ENCODE measurements at regions not wholly inside any gene's neighbourhood (a gene's known extent, or its start where the extent isn't known, plus 50 kb on each side); places are given as distances from the start of the nearest gene placed in this dataset.

DNA sequence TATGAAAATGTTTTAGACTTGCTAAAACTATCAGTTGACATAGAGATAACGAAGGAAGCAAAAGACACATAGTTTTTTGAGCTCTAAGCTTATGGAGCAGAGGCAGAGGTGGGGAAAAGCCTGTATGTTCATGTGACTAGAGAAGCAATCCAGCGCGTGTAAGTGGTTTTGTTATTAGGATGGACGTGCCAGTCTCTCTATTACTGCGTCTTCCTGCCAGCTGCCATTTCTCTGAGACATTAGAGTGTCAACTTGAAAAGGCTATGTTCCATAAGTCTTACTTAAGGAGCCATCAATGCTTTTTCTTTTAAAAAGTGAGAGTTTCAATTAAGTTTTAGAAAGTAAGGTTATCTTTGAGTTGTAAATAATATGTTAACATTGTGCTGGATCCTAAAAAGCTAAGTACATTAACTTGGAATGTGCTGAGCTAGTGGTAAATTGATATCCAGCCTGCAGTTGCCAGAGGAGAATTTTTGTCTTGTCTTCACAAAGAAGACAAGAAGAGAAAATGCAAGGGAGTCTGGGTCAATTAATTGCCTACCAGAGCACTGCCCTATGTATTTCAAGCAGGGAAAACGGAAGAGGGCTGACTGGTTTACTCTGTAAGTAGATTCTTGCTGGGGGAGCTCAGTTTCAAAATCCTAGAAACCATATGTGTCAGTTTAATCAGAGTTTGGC, 161.8 kb upstream of the B3GALT2 start:
- no peak for TF ChIP-seq POLR2AphosphoS5 (IDR thresholded peaks at IDR 0.05; ENCODE audit: low read depth, low read length)
- TF ChIP-seq TAF1 (IDR thresholded peaks at IDR 0.05; ENCODE audit: low read depth, low read length), result no peak
- no peak for TF ChIP-seq POLR2A (IDR thresholded peaks at IDR 0.05; ENCODE audit: low read depth, low read length)
- TF ChIP-seq POU2F2 (IDR thresholded peaks at IDR 0.05; ENCODE audit: low read depth, low read length), result no peak
- TF ChIP-seq SPI1 (IDR thresholded peaks at IDR 0.05; ENCODE audit: low read depth, low read length), result no peak
